Loucy (cell line): ENCODE measurements at regions not wholly inside any gene's neighbourhood (a gene's known extent, or its start where the extent isn't known, plus 50 kb on each side); places are given as distances from the start of the nearest gene placed in this dataset.

Experiments
- EZH2phosphoT487 ChIP-seq: fragments of 200-600 bp; IDR thresholded peaks from 2 replicates; pipeline ENCODE4 v1.6.1; 2018; ENCODE audit warnings: antibody characterized with exemption, mild to moderate bottlenecking, moderate library complexity, borderline replicate concordance
- TF ChIP-seq, protein P1 (sequence below): fragments of 200-600 bp; sonication (generic); conservative IDR thresholded peaks from 2 replicates; pipeline ENCODE4 v1.5.1; 2014; ENCODE audit warnings: mild to moderate bottlenecking, antibody characterized with exemption, low read length

- TF ChIP-seq, protein P1, sequence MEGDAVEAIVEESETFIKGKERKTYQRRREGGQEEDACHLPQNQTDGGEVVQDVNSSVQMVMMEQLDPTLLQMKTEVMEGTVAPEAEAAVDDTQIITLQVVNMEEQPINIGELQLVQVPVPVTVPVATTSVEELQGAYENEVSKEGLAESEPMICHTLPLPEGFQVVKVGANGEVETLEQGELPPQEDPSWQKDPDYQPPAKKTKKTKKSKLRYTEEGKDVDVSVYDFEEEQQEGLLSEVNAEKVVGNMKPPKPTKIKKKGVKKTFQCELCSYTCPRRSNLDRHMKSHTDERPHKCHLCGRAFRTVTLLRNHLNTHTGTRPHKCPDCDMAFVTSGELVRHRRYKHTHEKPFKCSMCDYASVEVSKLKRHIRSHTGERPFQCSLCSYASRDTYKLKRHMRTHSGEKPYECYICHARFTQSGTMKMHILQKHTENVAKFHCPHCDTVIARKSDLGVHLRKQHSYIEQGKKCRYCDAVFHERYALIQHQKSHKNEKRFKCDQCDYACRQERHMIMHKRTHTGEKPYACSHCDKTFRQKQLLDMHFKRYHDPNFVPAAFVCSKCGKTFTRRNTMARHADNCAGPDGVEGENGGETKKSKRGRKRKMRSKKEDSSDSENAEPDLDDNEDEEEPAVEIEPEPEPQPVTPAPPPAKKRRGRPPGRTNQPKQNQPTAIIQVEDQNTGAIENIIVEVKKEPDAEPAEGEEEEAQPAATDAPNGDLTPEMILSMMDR = no peak
- no peak for TF ChIP-seq EZH2phosphoT487
These were observed 1479.5 kb upstream of the PCDH7 start for GRCh38 chr4:29240641-29241040.
